GM12865 (cell line): ENCODE measurements at regions not wholly inside any gene's neighbourhood (a gene's known extent, or its start where the extent isn't known, plus 50 kb on each side); places are given as distances from the start of the nearest gene placed in this dataset.

Experiments used
- DNase-seq: peaks from one replicate; pipeline ENCODE4 v3.0.0; 2010; ENCODE audit warnings: low read depth
- H3K4me3 ChIP-seq: 2 replicates; pipeline ENCODE4 v1.5.1; 2011; ENCODE audit warnings: mild to moderate bottlenecking, low read depth, low read length, control low read depth
- CTCF ChIP-seq: IDR thresholded peaks from 2 replicates; pipeline ENCODE4 v1.5.1; 2011; ENCODE audit warnings: low read length, control low read depth, low read depth, inconsistent platforms; ENCODE audit not compliant: insufficient read depth; ENCODE audit errors: missing control alignments

GRCh38 chr4:36568575-36568974 lies 287.2 kb downstream of the DTHD1 start:
- TF ChIP-seq CTCF = no peak
- peak; percentile 26 for DNase-seq
- H3K4me3 ChIP-seq = no peak overlapping the region

GRCh38 chr4:36573441-36573840 lies 292.0 kb downstream of the DTHD1 start:
- H3K4me3 ChIP-seq = no peak overlapping the region
- peak; percentile 78 for DNase-seq
- no peak for TF ChIP-seq CTCF

- peak; percentile 10 for DNase-seq
- TF ChIP-seq CTCF = no peak
- H3K4me3 ChIP-seq = no peak overlapping the region
Measured at GRCh38 chr4:36574816-36575215, 293.4 kb downstream of the DTHD1 start.

GRCh38 chr4:36582198-36582597 lies 300.8 kb downstream of the DTHD1 start:
- no peak for DNase-seq
- no peak for TF ChIP-seq CTCF
- no peak overlapping the region for H3K4me3 ChIP-seq

- peak; percentile 14 for DNase-seq
- H3K4me3 ChIP-seq = no peak overlapping the region
- no peak for TF ChIP-seq CTCF
Measured at GRCh38 chr4:36587909-36588472, 306.6 kb downstream of the DTHD1 start.

- DNase-seq = no peak
Measured at GRCh38 chr4:36590343-36590742, 308.9 kb downstream of the DTHD1 start.

More at GRCh38 chr4:36590343-36590742, 308.9 kb downstream of the DTHD1 start:
- H3K4me3 ChIP-seq = no peak overlapping the region
- no peak for TF ChIP-seq CTCF
